ENCODE measurements at regions not wholly inside any gene's neighbourhood (a gene's known extent, or its start where the extent isn't known, plus 50 kb on each side); places are given as distances from the start of the nearest gene placed in this dataset.
"Not testable (repeated sequence)": the region's sequence is repeated elsewhere in the genome, so short reads cannot be mapped to it uniquely, and the experiment has no call there.

GRCh38 chr10:108014902-108015177, 850.3 kb upstream of the SORCS1 start:
- no peak for DNase-seq

GRCh38 chr10:108014145-108014901, 849.8 kb upstream of the SORCS1 start:
- no peak for DNase-seq

- DNase-seq, result no peak
These were observed 841.1 kb upstream of the SORCS1 start for GRCh38 chr10:108005627-108006026.

- no peak for DNase-seq
These were observed 839.1 kb upstream of the SORCS1 start for GRCh38 chr10:108003576-108003975.

- no peak for DNase-seq
These were observed 838.6 kb upstream of the SORCS1 start for GRCh38 chr10:108003061-108003460.

GRCh38 chr10:108000365-108000764, 835.9 kb upstream of the SORCS1 start:
- DNase-seq, result no peak

- no peak for DNase-seq
These were observed 830.2 kb upstream of the SORCS1 start for GRCh38 chr10:107994621-107995270.

- DNase-seq, result no peak
These were observed 822.1 kb upstream of the SORCS1 start for GRCh38 chr10:107986571-107986970.

GRCh38 chr10:107984581-107984980, 820.1 kb upstream of the SORCS1 start:
- DNase-seq, result no peak

GRCh38 chr10:107984149-107984548, 819.6 kb upstream of the SORCS1 start:
- DNase-seq, result no peak

- no peak for DNase-seq
These were observed 813.9 kb upstream of the SORCS1 start for GRCh38 chr10:107978455-107978854.

GRCh38 chr10:107971973-107972372, 807.5 kb upstream of the SORCS1 start:
- no peak for DNase-seq

GRCh38 chr10:107971411-107971810, 806.9 kb upstream of the SORCS1 start:
- no peak for DNase-seq

- no peak for DNase-seq
These were observed 806.0 kb upstream of the SORCS1 start for GRCh38 chr10:107970512-107970911.

GRCh38 chr10:107969936-107970335, 805.4 kb upstream of the SORCS1 start:
- no peak for DNase-seq

- no peak for DNase-seq
These were observed 802.3 kb upstream of the SORCS1 start for GRCh38 chr10:107966826-107967225.

- DNase-seq, result no peak
These were observed 788.4 kb upstream of the SORCS1 start for GRCh38 chr10:107952649-107953556.

GRCh38 chr10:107950411-107951062, 786.0 kb upstream of the SORCS1 start:
- DNase-seq, result not testable (repeated sequence)

- DNase-seq, result no peak
These were observed 778.3 kb upstream of the SORCS1 start for GRCh38 chr10:107942826-107943225.

- no peak for DNase-seq
These were observed 768.6 kb upstream of the SORCS1 start for GRCh38 chr10:107933076-107933475.

GRCh38 chr10:107931808-107932207, 767.3 kb upstream of the SORCS1 start:
- no peak for DNase-seq

- no peak for DNase-seq
These were observed 765.5 kb upstream of the SORCS1 start for GRCh38 chr10:107930037-107930436.

Measured in muscle of arm (tissue), 1 donor.